Progenitor cell of endocrine pancreas (in vitro differentiated cells): ENCODE measurements at regions not wholly inside any gene's neighbourhood (a gene's known extent, or its start where the extent isn't known, plus 50 kb on each side); places are given as distances from the start of the nearest gene placed in this dataset.

ENCODE experiments used
- DNase-seq: peaks from one replicate; pipeline ENCODE4 v3.0.0; 2021; ENCODE audit warnings: low spot score; ENCODE audit not compliant: unreplicated experiment
- H3K27ac Mint-ChIP-seq: 2 replicates; pipeline ENCODE4 v1.8.0; 2021; ENCODE audit warnings: mild to moderate bottlenecking, moderate library complexity, mixed read lengths
- H3K27me3 Mint-ChIP-seq: 2 replicates; pipeline ENCODE4 v1.8.0; 2021; ENCODE audit warnings: mixed read lengths
- H3K36me3 Mint-ChIP-seq: 2 replicates; pipeline ENCODE4 v1.8.0; 2022; ENCODE audit warnings: mixed read lengths; ENCODE audit not compliant: insufficient read depth
- H3K4me1 Mint-ChIP-seq: 2 replicates; pipeline ENCODE4 v1.8.0; 2021; ENCODE audit warnings: low read depth, mixed read lengths
- H3K4me3 Mint-ChIP-seq: 2 replicates; pipeline ENCODE4 v1.8.0; 2021; ENCODE audit warnings: low read depth, mild to moderate bottlenecking, moderate library complexity, mixed read lengths
- H3K9me3 Mint-ChIP-seq: 2 replicates; pipeline ENCODE4 v1.8.0; 2021; ENCODE audit warnings: low read depth, mixed read lengths
- CTCF ChIP-seq: fragments of 200-600 bp; sonication (generic); IDR thresholded peaks from one replicate; pipeline ENCODE4 v1.5.0; 2021; ENCODE audit warnings: antibody characterized with exemption, mild to moderate bottlenecking; ENCODE audit not compliant: unreplicated experiment

- H3K4me3 Mint-ChIP-seq, result no peak overlapping the region
- DNase-seq, result no peak
- TF ChIP-seq CTCF, result no peak
- H3K36me3 Mint-ChIP-seq, result no peaks in the 10 kb centered on the region
- H3K9me3 Mint-ChIP-seq, result peaks cover 19% of the 10 kb centered on the region
- H3K27ac Mint-ChIP-seq, result no peak overlapping the region
- no peaks in the 10 kb centered on the region for H3K4me1 Mint-ChIP-seq
- no peaks in the 10 kb centered on the region for H3K27me3 Mint-ChIP-seq
These were observed 644.8 kb upstream of the PKN2 start for GRCh38 chr1:88039240-88039639.

- Mint-ChIP-seq H3K4me1 (peaks cover 1% of the 10 kb centered on the region), H3K36me3 (no peaks in the 10 kb centered on the region), H3K27me3 (no peaks in the 10 kb centered on the region), H3K4me3 (no peak overlapping the region), H3K9me3 (peaks cover 11% of the 10 kb centered on the region), H3K27ac (no peak overlapping the region)
- TF ChIP-seq CTCF, result no peak
- DNase-seq, result no peak
These were observed 640.2 kb upstream of the PKN2 start for GRCh38 chr1:88043834-88044233.

- no peak for DNase-seq
- no peak for TF ChIP-seq CTCF
- H3K4me1 Mint-ChIP-seq, result peaks cover 4% of the 10 kb centered on the region
- H3K27me3 Mint-ChIP-seq, result no peaks in the 10 kb centered on the region
- H3K4me3 Mint-ChIP-seq, result no peak overlapping the region
- no peaks in the 10 kb centered on the region for H3K36me3 Mint-ChIP-seq
- H3K9me3 Mint-ChIP-seq, result no peaks in the 10 kb centered on the region
- no peak overlapping the region for H3K27ac Mint-ChIP-seq
These were observed 631.9 kb upstream of the PKN2 start for GRCh38 chr1:88052167-88052566.

GRCh38 chr1:88053065-88053464, 631.0 kb upstream of the PKN2 start:
- TF ChIP-seq CTCF, result no peak
- Mint-ChIP-seq H3K27me3 (no peaks in the 10 kb centered on the region), H3K4me3 (no peak overlapping the region), H3K9me3 (no peaks in the 10 kb centered on the region), H3K36me3 (no peaks in the 10 kb centered on the region), H3K4me1 (peaks cover 4% of the 10 kb centered on the region), H3K27ac (no peak overlapping the region)
- DNase-seq, result no peak

- no peaks in the 10 kb centered on the region for H3K9me3 Mint-ChIP-seq
- TF ChIP-seq CTCF, result no peak
These were observed 627.2 kb upstream of the PKN2 start for GRCh38 chr1:88056881-88057280.

GRCh38 chr1:88058205-88058604, 625.9 kb upstream of the PKN2 start:
- Mint-ChIP-seq H3K36me3 (no peaks in the 10 kb centered on the region), H3K27me3 (no peaks in the 10 kb centered on the region), H3K27ac (no peak overlapping the region), H3K4me1 (no peaks in the 10 kb centered on the region), H3K9me3 (no peaks in the 10 kb centered on the region), H3K4me3 (no peak overlapping the region)
- TF ChIP-seq CTCF, result no peak
- DNase-seq, result no peak

More at GRCh38 chr1:88056881-88057280, 627.2 kb upstream of the PKN2 start:
- no peaks in the 10 kb centered on the region for H3K27me3 Mint-ChIP-seq
- DNase-seq, result no peak
- H3K36me3 Mint-ChIP-seq, result no peaks in the 10 kb centered on the region
- H3K4me3 Mint-ChIP-seq, result no peak overlapping the region
- H3K27ac Mint-ChIP-seq, result no peak overlapping the region
- no peaks in the 10 kb centered on the region for H3K4me1 Mint-ChIP-seq
